H1 (cell line): ENCODE measurements at regions not wholly inside any gene's neighbourhood (a gene's known extent, or its start where the extent isn't known, plus 50 kb on each side); places are given as distances from the start of the nearest gene placed in this dataset.

Experiments used
- TF ChIP-seq, protein P1 (sequence below), 3 experiments: IDR thresholded peaks; 1 replicate in 2 of 3; 2 replicates in 1 of 3; pipeline versions ENCODE4 v1.5.1 to v1.6.1; 2011; ENCODE audit warnings: low read length in 3 of 3, mild to moderate bottlenecking in 3 of 3, inconsistent platforms in 2 of 3, low read depth in 1 of 3, moderate library complexity in 1 of 3; ENCODE audit not compliant: insufficient read depth in 1 of 3; ENCODE audit errors: control extremely low read depth in 1 of 3

DNA sequence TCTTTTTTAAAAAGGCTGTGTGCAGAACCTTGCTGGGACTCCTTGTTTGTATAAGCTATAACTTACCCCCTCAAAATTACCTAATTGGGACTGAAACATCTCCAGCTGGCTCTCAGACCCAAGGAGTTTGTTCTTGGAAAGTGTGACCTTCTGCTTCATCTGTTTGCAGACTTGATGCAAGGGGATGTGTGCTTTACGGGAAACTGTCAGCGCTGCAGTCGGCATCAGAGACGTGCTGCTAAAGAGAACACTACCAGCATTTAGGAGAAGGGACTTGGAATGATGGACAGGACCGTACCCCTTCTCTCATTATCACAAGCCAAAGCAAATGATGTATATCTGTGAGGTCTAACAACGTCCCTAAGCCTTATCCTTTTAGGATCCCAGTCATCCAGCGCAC, 174.2 kb upstream of the PARP11 start (continued):
- TF ChIP-seq, protein P1, sequence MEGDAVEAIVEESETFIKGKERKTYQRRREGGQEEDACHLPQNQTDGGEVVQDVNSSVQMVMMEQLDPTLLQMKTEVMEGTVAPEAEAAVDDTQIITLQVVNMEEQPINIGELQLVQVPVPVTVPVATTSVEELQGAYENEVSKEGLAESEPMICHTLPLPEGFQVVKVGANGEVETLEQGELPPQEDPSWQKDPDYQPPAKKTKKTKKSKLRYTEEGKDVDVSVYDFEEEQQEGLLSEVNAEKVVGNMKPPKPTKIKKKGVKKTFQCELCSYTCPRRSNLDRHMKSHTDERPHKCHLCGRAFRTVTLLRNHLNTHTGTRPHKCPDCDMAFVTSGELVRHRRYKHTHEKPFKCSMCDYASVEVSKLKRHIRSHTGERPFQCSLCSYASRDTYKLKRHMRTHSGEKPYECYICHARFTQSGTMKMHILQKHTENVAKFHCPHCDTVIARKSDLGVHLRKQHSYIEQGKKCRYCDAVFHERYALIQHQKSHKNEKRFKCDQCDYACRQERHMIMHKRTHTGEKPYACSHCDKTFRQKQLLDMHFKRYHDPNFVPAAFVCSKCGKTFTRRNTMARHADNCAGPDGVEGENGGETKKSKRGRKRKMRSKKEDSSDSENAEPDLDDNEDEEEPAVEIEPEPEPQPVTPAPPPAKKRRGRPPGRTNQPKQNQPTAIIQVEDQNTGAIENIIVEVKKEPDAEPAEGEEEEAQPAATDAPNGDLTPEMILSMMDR (IDR thresholded peaks at IDR 0.05; ENCODE audit: control extremely low read depth in 1 of 3, insufficient read depth in 1 of 3, low read depth in 1 of 3, low read length in 3 of 3), result no peak
